ENCODE measurements at regions not wholly inside any gene's neighbourhood (a gene's known extent, or its start where the extent isn't known, plus 50 kb on each side); places are given as distances from the start of the nearest gene placed in this dataset.
"Not testable (repeated sequence)": the region's sequence is repeated elsewhere in the genome, so short reads cannot be mapped to it uniquely, and the experiment has no call there.

DNA sequence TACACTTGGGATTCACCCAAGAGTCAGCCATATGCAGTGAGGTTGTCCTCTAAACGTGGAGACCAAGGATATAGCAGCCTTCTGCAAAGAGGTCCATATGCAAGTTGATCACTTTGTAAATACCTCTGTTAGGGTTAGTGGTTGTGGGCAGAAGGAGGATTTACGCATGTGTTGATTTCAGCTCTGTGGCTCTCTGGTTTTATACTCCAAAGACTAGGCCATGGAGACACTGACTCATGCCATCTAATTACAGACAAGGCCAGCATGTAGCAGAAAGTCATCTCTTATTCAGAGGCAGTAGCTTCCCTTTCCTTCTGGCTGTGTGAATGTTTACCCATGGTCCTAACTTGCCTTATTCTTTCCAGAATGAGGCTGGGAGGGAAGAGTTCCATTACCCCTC lies 140.9 kb upstream of the GOLGA6L4 start:
- DNase-seq (ENCODE audit: extremely low read depth in 1 of 2, low read depth in 1 of 2) = not testable (repeated sequence)

DNA sequence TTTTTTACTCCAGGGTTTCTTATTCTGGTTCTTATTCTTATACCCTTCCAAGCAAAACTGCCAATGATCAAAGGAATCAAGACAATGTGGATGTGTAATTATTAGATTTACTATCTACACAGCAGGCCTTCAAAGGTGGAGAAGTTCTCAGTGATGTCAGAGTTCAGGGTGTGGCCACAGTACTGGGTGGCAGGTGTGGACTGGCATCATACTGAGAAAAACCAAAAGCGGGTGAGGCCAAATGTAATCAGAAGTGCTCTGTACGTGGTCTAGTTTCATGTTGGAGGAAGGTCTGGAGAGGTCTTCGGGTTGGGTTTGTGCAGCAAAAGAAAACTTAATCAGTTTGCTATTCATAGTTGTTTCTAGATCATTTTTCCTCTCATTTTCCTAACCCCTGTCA lies 138.5 kb upstream of the GOLGA6L4 start:
- not testable (repeated sequence) for DNase-seq (ENCODE audit: extremely low read depth in 1 of 2, low read depth in 1 of 2)

DNA sequence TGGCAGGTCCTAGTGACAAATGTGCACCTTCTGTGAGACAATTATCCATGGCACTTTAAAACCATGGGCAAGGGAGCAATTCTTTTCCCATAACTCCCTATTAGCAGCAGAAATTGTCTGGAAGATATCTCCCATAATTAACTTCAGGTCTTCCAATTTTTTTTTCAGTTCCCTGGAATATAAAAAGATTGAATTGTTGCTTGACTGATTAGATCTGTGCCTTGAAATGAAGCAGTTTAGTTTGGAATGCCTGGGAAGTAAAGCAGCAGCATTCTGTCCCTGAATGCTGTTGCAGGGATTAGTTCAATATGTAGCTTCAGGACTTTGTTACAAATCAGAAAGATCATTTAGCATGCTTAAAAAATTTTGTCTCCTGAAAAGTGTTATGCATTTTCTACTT lies 137.0 kb upstream of the GOLGA6L4 start:
- no peak for DNase-seq (ENCODE audit: extremely low read depth in 1 of 2, low read depth in 1 of 2)

DNA sequence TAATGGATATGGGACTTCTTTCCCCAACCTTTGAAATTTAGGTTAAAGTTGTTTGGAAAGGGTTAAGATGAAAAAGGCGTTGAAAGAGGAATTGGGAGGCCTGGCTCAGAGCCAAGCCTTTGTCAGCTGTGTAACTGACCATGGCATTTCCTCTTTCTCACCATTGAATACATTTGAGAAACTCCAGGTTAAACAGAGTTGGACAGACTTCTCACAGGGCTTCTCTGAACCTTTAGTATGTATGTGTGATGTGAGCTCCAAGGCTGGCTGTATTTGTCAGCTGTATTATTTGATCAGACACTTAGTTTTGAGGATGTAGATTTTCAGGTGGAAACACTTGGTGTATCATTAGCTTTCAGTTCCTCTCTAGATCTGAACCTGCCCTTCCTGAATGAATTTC lies 136.4 kb upstream of the GOLGA6L4 start:
- DNase-seq (ENCODE audit: extremely low read depth in 1 of 2, low read depth in 1 of 2) = no peak

DNA sequence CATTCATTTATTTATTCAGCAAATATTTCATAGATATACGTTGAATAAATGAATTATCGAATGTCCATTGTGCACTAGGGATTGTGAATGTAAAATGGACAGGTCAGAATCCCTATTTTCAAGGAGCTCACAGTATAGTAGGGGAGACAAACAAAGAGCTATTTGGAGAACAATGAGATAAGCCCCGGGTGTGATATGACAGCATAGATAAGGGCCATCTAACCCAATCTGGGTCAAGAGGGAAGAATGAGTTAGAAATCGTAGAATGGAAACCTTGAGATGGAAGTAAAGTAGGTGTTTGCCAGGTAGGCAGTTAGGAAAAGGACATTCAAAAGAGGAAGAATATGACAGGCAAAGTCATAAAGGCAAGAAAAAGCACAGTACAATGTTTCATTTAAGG lies 132.2 kb upstream of the GOLGA6L4 start:
- DNase-seq (ENCODE audit: extremely low read depth in 1 of 2, low read depth in 1 of 2) = no peak

DNA sequence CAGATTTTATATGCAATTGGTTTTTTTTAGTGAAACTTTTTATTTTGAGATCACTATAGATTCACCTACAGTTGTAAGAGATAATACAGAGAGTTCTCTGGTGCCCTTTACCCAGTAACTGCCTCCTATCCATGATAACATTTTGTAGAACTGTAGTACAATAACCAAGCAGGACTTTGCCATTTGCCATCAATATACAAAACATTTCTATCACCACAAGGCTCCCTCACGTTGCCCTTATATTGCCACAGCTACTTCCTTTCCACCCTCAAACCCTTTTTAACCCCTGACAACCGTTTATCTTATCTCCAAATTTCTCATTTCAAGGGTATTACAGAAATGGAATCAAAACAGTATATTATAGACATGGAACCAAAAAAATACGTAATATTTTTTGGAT lies 130.7 kb upstream of the GOLGA6L4 start:
- no peak for DNase-seq (ENCODE audit: extremely low read depth in 1 of 2, low read depth in 1 of 2)

DNA sequence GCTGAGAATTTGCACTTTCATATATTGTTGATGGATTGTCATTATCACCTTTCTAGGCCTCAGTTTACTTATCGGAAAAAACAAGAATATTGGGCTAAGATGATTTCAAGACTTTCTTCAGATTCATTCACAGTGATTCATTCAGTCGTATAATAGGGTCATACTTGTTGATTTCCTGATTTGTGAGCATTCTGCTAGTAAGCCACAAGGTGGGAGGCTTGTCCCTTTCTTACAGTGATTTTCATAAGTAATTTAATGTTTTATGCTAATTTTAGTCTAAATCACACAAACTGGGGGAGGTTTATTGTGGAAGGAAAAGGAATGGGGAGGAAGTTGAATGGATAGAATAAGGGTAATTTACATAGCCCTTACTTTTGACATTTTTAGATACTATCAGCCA lies 126.8 kb upstream of the GOLGA6L4 start:
- DNase-seq (ENCODE audit: extremely low read depth in 1 of 2, low read depth in 1 of 2) = no peak

DNA sequence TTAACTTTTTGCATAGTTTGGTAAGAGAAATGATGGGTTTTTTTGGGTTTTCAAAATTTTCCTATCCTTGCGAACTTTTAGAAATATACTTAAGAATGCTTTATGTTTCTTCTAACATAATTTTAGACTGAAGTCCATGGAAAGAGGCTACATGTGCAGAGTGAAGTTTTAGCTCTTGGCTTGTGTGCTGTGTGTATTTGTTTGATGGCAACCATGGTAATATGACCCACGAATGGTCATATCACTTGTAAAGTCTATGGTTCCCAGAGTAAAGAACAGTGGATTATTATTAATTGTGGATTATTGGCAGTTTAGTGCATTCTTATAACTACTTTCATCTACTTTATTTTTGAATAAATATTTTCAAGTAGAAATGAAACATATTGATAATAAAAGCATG lies 124.0 kb upstream of the GOLGA6L4 start:
- DNase-seq (ENCODE audit: extremely low read depth in 1 of 2, low read depth in 1 of 2) = no peak

DNA sequence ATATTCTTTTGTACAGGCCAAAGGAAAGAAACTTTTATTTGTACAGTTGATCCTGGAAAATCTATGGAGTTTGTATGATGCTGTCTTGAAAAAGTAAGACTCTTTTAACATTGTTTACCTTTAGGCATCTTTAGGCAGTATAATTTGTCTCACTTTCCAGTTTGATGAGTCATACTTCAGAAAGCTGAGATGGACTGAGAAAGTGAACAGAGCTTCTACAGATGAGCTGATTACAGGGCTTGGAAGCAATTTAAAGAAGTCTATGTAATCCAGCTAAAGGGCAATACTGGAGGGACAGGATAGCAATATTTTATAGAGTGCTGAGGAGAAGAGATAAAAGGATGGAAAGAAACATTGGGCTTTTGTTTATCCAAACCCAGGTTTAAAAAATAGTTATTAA lies 123.5 kb upstream of the GOLGA6L4 start:
- DNase-seq (ENCODE audit: extremely low read depth in 1 of 2, low read depth in 1 of 2) = no peak

DNA sequence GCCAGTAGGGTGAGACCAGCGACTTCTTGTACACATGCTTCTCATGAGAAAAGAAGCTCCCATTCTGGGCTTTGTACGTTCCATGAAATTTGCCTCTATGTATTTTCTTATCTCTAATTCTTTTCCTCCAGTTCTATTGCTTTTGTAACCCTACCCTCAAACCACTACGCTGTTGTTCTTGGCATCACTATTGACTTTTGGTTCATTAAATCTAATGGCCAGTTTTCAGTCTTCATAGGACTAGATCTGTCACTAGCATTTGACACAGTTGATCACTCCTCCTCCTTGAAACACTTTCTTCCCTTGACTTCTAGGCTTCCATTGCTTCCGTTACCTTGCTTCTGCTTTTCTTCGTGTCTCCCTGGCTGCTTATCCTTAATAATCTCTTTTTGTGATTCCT lies 121.7 kb upstream of the GOLGA6L4 start:
- DNase-seq (ENCODE audit: extremely low read depth in 1 of 2, low read depth in 1 of 2) = no peak

DNA sequence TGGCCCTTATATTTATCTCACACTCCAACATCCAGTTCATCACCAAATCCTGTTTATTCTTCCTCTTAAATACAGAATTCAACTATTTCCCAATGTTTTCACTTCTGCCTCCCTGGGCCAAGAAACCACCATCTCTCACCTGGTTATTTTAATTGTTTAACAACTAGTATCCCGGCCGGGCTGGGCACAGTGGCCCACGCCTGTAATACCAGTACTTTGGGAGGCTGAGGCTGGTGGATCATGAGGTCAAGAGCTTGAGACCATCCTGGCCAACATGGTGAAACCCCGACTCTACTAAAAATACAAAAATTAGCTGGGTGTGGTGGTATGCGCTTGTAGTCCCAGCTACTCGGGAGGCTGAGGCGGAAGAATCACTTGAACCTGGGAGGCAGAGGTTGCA lies 120.9 kb upstream of the GOLGA6L4 start:
- not testable (repeated sequence) for DNase-seq (ENCODE audit: extremely low read depth in 1 of 2, low read depth in 1 of 2)

DNA sequence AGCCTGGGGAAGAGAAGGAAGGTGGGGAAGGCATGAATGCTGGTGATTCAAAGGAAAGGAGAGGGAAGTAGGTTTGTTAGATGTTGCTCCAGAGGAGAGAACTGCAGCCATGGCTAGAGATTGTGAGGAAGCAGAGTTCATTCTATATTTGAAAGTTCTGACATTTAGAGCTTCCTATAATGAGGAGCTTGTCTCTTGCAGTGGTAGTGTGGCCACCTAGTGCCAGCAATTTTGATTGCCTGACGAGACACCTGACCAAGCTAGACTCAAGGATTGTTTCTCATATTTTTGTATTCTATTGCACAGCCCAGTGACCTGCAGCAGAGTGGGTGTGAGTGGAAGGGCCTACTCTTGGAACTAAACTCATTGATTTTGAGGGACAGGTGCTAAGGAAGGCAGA lies 116.2 kb upstream of the GOLGA6L4 start:
- DNase-seq (ENCODE audit: extremely low read depth in 1 of 2, low read depth in 1 of 2) = not testable (repeated sequence)

DNA sequence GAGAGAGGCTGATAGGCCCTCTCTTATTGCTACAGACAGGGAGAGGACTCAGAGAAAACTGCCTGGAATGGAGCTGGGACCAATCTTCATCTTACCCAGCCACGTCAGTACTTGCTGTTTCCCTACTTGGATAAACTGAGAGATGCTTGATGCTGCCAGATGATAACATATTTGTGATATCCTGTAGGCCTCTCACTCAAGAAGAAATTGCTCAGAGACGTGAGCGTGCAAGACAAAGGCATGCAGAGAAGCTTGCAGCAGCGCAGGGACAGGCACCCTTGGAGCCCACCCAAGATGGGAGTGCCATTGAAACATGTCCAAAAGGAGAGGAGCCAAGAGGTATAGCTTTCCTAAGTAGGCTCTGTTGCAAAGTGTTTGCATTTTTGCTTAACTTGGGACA lies 114.7 kb upstream of the GOLGA6L4 start:
- not testable (repeated sequence) for DNase-seq (ENCODE audit: extremely low read depth in 1 of 2, low read depth in 1 of 2)

DNA sequence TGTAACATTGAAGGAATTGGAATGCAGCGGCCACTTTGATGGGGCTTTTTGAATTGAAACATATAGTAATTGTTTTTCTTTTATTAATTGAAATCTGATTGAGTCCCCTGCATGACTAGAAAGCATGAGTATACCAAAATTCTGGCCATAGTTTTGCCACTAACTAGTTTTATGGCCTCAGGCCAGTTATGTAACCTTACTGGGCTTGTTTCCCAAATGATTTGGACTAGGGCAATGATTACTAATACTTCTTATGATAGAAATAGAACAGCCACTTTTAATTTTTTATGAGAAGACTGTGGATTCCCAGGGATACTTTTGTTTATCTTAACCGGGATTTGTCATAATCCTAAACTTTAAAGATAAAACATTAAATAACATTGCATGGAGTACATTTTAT lies 106.9 kb upstream of the GOLGA6L4 start:
- DNase-seq (ENCODE audit: extremely low read depth in 1 of 2, low read depth in 1 of 2) = not testable (repeated sequence)

DNA sequence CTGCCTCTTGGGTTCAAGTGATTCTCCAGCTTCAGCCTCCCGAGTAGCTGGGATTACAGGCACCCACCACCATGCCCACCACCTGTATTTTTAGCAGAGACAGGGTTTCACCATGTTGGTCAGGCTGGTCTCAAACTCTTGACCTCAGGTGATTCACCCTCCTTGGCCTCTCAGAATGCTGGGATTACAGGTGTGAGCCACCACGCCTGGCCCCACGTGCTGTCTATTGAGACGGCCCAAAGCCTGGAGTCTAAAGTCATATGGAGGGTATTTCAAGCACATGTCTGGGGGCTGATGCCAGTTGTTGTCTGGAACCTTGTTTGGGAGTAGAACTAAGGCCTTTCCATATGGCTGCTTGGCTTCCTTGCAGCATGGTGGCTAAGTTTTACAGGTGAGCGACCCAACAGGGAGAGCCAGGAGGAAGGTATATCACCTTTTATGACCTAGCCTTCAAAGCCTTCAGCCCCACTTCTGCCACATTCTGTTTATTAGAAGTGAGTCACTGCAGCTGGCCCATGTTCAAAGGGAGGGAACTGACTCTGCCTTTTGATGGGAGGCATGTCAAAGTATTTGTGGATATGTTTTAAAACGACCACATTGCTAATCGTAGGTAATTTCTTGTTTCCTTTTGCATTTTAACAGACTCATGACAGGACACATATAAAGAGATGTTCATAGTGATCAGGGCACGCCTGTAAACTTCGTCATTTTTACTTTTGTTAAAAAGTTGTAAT lies 105.3 kb upstream of the GOLGA6L4 start:
- not testable (repeated sequence) for DNase-seq (ENCODE audit: extremely low read depth in 1 of 2, low read depth in 1 of 2)

DNA sequence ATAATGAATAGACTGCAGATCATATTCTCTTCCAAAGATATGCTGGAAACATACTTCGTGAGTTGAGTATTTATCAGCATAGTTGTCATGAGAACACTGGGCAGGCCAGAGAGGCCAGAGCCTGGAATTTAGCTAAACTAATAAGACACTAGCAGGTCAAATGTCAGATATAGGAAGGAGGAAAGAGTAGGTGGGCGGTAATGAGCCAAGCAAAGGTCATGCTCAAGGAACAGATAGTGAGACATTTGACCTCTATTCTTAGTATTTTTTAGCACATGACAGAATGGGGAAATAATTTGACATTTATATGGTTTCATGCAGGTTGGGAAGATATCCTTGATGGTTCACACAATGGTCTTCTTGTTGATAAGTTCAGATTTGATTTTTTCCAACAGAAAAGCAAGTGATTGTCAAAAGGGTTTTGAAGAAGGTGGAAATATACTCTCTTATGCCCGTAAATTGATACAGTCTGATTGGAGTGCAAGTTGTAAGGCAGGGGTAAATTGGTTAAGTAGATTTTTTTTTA lies 99.6 kb upstream of the GOLGA6L4 start:
- DNase-seq (ENCODE audit: extremely low read depth in 1 of 2, low read depth in 1 of 2) = not testable (repeated sequence)

DNA sequence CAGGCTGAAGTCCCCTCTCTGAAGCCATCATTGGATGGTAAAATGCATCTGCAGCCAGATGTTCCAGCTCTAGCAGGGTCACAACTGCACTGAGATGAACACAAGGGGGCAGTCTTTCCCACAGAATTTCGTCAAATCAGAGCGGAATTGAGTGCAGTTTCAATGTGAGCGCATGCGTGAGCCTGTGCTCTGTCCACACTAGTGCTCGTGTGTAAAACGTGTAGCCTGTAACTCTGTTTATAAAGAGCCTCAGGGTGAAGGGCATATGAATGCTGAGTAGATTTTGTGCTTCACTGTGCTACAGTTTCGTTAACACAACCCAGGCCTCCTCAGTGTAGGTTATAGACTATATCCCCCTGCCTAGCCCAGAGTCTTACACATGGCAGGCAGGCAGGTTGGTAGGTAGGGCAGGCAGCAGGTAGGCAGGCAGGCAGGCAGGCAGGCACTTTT lies 92.7 kb upstream of the GOLGA6L4 start:
- DNase-seq (ENCODE audit: extremely low read depth in 1 of 2, low read depth in 1 of 2) = peak; percentile 33 to 50

DNA sequence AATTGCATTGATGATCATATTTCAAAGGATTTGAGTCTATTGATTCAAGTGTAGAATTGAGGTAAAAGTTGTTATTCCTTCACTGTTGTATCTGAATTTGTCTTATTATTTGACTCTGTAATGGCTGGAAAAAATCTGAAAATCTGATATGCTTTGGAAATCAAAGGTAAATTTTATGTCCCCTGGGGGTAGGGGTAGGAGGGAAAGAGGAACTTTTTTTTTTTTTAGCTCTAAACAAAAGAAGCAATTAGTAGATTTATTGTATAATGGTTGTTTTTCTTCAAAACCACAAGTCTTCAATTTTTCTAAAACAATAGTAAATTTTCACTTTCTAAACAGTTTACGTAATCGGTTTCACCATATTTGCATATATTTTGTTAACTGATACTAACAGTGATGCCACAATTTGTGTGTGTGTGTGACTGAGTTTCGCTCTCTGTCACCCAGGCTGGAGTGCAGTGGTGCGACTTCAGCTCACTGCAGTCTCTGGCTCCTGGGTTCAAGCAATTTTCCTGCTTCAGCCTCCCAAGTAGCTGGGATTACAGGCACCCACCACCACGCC lies 91.7 kb upstream of the GOLGA6L4 start:
- no peak for DNase-seq (ENCODE audit: extremely low read depth in 1 of 2, low read depth in 1 of 2)

DNA sequence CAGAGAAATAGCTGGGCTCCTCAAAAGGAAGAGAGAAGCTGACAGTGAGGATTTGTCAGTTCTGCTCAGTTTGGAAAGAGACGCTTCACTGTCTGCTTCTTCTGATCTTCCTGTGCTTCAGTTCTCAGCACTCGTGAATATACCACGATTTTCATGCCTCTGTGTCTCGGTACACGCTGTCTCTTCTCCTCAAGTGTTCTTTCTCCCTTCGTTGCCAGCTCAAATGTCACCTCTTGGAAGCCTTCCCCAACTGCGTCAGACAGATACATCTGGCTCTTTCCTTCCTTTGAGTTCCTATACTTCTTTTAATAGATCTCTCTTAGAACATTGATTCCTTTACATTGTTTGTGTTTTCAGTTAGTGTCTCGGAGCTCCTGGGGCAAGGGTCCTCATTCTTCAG lies 90.6 kb upstream of the GOLGA6L4 start:
- not testable (repeated sequence) for DNase-seq (ENCODE audit: extremely low read depth in 1 of 2, low read depth in 1 of 2)

DNA sequence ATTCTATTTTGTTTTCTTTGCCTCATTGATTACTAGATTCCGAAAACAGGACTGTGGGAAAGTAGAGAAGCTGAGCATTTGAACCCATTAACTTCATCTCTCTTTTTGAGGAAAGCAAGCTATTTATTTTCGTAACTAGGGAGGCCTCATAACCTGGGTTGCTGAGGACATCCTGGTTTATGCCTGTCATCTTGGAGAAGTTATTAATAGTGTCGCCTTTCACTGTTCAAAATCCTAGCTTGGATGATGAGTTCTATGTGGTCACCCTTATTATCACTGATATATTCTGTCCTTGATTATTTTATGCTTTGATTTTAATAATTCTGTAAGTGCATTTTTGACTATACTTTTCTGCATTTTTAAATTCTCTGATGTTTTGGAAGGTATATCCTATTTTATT lies 89.3 kb upstream of the GOLGA6L4 start:
- DNase-seq (ENCODE audit: extremely low read depth in 1 of 2, low read depth in 1 of 2) = not testable (repeated sequence)

DNA sequence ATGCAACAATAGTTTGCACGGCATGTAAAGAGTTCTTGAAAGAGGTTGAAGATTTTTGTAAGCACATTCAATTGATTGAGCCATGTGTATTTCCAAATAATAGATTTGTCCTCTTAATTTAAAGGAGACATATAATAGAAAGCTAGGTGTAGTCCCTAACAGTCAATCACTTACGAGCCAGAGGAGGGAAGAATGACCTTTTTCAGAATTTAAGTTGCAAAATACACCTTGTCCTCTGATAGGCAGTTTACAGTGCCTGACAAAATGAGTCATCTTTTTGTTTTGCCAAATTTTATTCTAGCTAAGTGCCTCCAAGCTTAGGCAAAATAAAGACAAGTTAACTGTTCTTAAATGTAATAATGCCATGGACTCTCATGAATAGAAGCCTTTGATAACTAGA lies 88.3 kb upstream of the GOLGA6L4 start:
- DNase-seq (ENCODE audit: extremely low read depth in 1 of 2, low read depth in 1 of 2) = not testable (repeated sequence)

DNA sequence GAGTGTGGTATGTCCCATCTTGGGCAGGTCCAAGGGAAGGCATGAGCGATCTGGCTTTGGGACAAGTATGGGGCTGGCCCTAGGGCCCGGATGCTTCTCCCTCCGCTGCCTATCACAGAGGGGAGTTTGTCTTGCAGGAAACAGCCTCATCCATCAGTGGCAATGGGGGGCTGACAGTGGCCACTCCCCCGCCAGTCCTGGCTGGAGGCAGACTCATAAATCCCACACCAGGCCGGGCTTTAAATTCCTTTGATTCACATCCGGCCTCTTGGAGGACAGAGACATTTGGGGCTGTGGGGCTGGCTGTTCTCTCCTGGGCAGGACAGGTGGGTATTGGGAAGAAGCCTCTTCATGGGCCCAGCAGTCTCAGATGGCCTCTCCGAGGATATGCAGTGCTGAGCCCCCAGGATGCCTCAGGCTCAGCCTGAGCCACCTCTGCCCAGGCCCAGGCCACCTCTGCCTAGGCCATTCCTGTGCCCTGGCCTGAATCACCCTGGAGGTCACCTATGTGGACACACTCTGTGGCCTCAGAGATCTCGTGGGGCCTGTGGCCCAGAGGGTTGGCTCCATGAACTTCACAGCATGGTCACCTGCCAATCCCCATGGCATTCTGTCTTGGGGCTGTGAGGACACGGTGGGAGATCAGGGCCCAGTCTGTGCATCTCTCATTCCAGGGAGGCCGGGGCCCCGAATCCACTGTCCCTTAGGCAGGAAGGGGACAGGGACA lies 84.2 kb upstream of the GOLGA6L4 start:
- DNase-seq (ENCODE audit: extremely low read depth in 1 of 2, low read depth in 1 of 2) = no peak

Measured in activated CD8-positive, alpha-beta memory T cell treated with anti-CD3 and anti-CD28 coated beads for 1 hour (primary cell).